Nephron progenitor cell (in vitro differentiated cells): ENCODE measurements at regions not wholly inside any gene's neighbourhood (a gene's known extent, or its start where the extent isn't known, plus 50 kb on each side); places are given as distances from the start of the nearest gene placed in this dataset.
A peak's percentile ranks its signal among the peaks of the same experiment; 100 is the strongest.
"Not testable (repeated sequence)": the region's sequence is repeated elsewhere in the genome, so short reads cannot be mapped to it uniquely, and the experiment has no call there.

Experiments used
- DNase-seq: peaks from one replicate; pipeline ENCODE4 v3.0.0; 2021
- H3K27ac Mint-ChIP-seq: 2 replicates; pipeline ENCODE4 v1.8.0; 2021; ENCODE audit warnings: mild to moderate bottlenecking, moderate library complexity, mixed read lengths
- H3K27me3 Mint-ChIP-seq: 2 replicates; pipeline ENCODE4 v1.8.0; 2021; ENCODE audit warnings: mild to moderate bottlenecking, low read depth, mixed read lengths; ENCODE audit not compliant: poor library complexity
- H3K36me3 Mint-ChIP-seq: 2 replicates; pipeline ENCODE4 v1.8.0; 2021; ENCODE audit warnings: low read depth, mixed read lengths
- H3K4me1 Mint-ChIP-seq: 2 replicates; pipeline ENCODE4 v1.8.0; 2021; ENCODE audit warnings: mixed read lengths
- H3K4me3 Mint-ChIP-seq: 2 replicates; pipeline ENCODE4 v1.8.0; 2021; ENCODE audit warnings: mild to moderate bottlenecking, moderate library complexity, mixed read lengths
- H3K9me3 Mint-ChIP-seq: 2 replicates; pipeline ENCODE4 v1.8.0; 2021; ENCODE audit warnings: mild to moderate bottlenecking, moderate library complexity, mixed read lengths
- CTCF ChIP-seq: fragments of 200-600 bp; sonication (generic); IDR thresholded peaks from 2 replicates; pipeline ENCODE4 v1.5.0; 2021; ENCODE audit warnings: antibody characterized with exemption

GRCh38 chr2:17460371-17461086, 57.7 kb downstream of the RAD51AP2 start:
- TF ChIP-seq CTCF = no peak
- Mint-ChIP-seq H3K27ac (no peak overlapping the region), H3K4me1 (peaks cover 14% of the 10 kb centered on the region), H3K27me3 (no peaks in the 10 kb centered on the region), H3K9me3 (no peaks in the 10 kb centered on the region), H3K4me3 (no peak overlapping the region), H3K36me3 (no peaks in the 10 kb centered on the region)
- no peak for DNase-seq

DNA sequence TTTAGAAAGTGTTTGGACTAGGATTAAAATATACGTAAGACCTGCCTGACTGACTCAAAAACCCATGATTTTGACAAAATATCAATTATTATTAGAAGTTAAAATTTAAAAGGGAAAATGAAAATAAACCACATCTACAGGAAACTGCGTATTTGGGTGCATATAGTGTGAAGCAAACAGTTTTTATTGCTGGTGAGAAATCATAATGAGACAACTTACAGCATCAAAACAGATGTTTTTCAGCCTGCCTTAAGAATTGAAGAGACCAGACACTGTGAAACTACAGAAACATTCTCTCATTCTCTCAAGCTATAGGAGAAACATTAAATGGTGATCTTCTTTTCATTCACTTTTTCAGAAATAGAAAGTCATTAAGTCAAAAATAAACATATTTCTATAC, 62.9 kb downstream of the RAD51AP2 start:
- no peaks in the 10 kb centered on the region for H3K36me3 Mint-ChIP-seq
- no peak for DNase-seq
- H3K4me1 Mint-ChIP-seq = peaks cover 31% of the 10 kb centered on the region
- no peaks in the 10 kb centered on the region for H3K9me3 Mint-ChIP-seq
- H3K27ac Mint-ChIP-seq = no peak overlapping the region
- no peak overlapping the region for H3K4me3 Mint-ChIP-seq
- peaks cover 6% of the 10 kb centered on the region for H3K27me3 Mint-ChIP-seq
- no peak for TF ChIP-seq CTCF

DNA sequence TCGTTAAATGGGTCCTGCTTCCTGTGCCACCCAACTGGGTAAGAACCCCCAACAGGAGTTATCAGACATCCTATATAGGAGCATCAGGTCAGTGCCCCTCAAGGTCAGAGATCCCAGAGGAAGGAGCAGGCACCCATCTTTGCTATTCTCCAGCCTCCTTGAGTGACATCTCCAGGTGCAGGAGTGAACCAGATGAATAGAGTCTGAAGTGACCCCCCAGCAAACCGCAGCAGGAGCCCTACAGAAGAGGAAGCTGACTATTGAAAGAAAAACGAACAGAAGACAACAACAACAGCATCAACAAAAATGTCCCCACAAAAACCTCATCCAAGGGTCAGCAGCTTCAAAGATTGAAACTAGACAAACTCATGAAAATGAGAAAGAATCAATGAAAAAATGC, 72.0 kb downstream of the RAD51AP2 start:
- peaks cover 13% of the 10 kb centered on the region for H3K27me3 Mint-ChIP-seq
- not testable (repeated sequence) for H3K36me3 Mint-ChIP-seq, DNase-seq, H3K4me1 Mint-ChIP-seq, H3K4me3 Mint-ChIP-seq
- H3K27ac Mint-ChIP-seq = peak overlapping the region; percentile 27
- peaks cover 28% of the 10 kb centered on the region for H3K9me3 Mint-ChIP-seq

DNA sequence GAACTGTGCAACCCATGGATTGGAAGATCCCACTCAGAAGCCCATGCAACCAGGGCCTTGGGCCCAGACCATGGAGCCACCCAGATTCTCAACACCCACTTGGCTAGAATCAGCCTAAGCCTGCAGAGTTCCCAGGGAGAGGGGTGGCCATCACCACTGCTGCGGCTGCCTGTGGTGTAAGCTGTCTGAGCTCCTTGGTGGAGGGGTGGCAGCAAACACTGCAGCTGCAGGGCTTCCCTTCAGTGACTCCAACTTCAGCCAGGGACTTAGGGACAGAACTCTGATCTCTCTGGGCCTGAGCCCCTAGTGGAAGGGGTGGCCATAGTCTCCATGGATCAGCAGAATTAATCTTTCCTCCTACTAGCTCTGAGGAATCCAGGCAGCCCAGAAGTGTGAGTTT, 72.5 kb downstream of the RAD51AP2 start:
- no peak overlapping the region for H3K4me3 Mint-ChIP-seq
- H3K9me3 Mint-ChIP-seq = peaks cover 28% of the 10 kb centered on the region
- no peak for TF ChIP-seq CTCF
- no peak overlapping the region for H3K27ac Mint-ChIP-seq
- DNase-seq = no peak
- H3K27me3 Mint-ChIP-seq = peaks cover 11% of the 10 kb centered on the region
- peaks cover 12% of the 10 kb centered on the region for H3K4me1 Mint-ChIP-seq
- H3K36me3 Mint-ChIP-seq = no peaks in the 10 kb centered on the region

GRCh38 chr2:17442334-17442733, 75.9 kb downstream of the RAD51AP2 start:
- Mint-ChIP-seq H3K4me1 (peaks cover 23% of the 10 kb centered on the region), H3K36me3 (no peaks in the 10 kb centered on the region), H3K4me3 (no peak overlapping the region), H3K27ac (no peak overlapping the region), H3K27me3 (peaks cover 4% of the 10 kb centered on the region), H3K9me3 (peaks cover 9% of the 10 kb centered on the region)
- DNase-seq = no peak
- no peak for TF ChIP-seq CTCF

- no peak for DNase-seq
- Mint-ChIP-seq H3K27me3 (peaks cover 4% of the 10 kb centered on the region), H3K27ac (no peak overlapping the region), H3K4me1 (peaks cover 23% of the 10 kb centered on the region), H3K36me3 (no peaks in the 10 kb centered on the region), H3K4me3 (no peak overlapping the region), H3K9me3 (peaks cover 9% of the 10 kb centered on the region)
- TF ChIP-seq CTCF = no peak
Observed at GRCh38 chr2:17441790-17442189, 76.5 kb downstream of the RAD51AP2 start.
